ENCODE measurements at regions not wholly inside any gene's neighbourhood (a gene's known extent, or its start where the extent isn't known, plus 50 kb on each side); places are given as distances from the start of the nearest gene placed in this dataset.

DNA sequence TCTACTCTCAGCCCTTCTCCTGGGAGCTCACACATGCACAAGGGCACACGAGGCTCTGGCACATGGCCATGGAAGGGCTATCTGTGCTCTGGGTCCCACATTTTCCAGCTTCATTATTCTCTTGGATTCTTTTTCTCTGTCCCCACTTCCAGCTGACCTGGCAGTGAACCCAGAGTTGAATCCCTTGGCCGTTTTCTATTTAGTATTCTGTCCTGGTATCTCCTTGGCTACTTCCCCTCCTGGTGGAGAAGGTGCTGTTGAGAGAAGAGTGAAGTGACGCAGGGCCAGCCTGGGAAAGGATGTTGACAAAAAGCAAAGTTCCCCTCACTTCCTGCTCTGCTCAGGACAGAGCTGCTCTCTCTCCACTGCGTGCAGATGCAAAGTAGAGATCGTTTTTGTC, 303.1 kb downstream of the IRS2 start:
- in situ Hi-C loops (cut with MboI; ENCODE audit: low sequenced_read_pairs) = no loop called here
- intact Hi-C loops (cut with micrococcal nuclease) = no loop called here

More for the DNA sequence above, 303.1 kb downstream of the IRS2 start:
- Histone ChIP-seq H2AFZ (replicated peaks; ENCODE audit: low read length, poor library complexity) (peak overlapping the region; percentile 65), H3K27ac (ENCODE audit: insufficient read depth, low read length) (no peak overlapping the region), H3K9me1 (ENCODE audit: insufficient read depth, low read length) (no peaks in the 10 kb centered on the region), H2BK5ac (ENCODE audit: low read depth, low read length, poor library complexity, severe bottlenecking) (no peak overlapping the region), H3K4me3 (ENCODE audit: insufficient read depth, low read depth, low read length) (no peak overlapping the region), H3K4me2 (ENCODE audit: low read depth, low read length) (no peak overlapping the region), H3K56ac (ENCODE audit: extremely low read depth, insufficient read depth, low read length) (no peak overlapping the region), H4K91ac (ENCODE audit: insufficient read depth, low read depth, low read length) (no peak overlapping the region), H4K5ac (ENCODE audit: low read depth, low read length) (no peak overlapping the region), H3K9ac (ENCODE audit: low read depth, low read length) (no peak overlapping the region), H3K27me3 (ENCODE audit: control insufficient read depth, insufficient read depth, low read length) (peaks cover 2% of the 10 kb centered on the region), H3K14ac (replicated peaks; ENCODE audit: low read depth, low read length) (no peak overlapping the region), H3K4ac (ENCODE audit: low read depth, low read length) (no peak overlapping the region), H2BK15ac (ENCODE audit: low read depth, low read length) (no peak overlapping the region), H4K20me1 (ENCODE audit: insufficient read depth, low read length) (no peaks in the 10 kb centered on the region), H2AK5ac (ENCODE audit: low read depth, low read length) (no peak overlapping the region), H4K8ac (ENCODE audit: low read depth in 2 of 2, low read length in 2 of 2) (no peak overlapping the region), H2BK20ac (ENCODE audit: low read depth, low read length) (no peak overlapping the region), H3K4me1 (ENCODE audit: control insufficient read depth, insufficient read depth, low read length) (no peaks in the 10 kb centered on the region), H3K23ac (ENCODE audit: low read depth, low read length) (no peak overlapping the region), H3K9me3 (ENCODE audit: control insufficient read depth, insufficient read depth, low read length) (no peaks in the 10 kb centered on the region), H3K18ac (ENCODE audit: low read depth, low read length) (no peak overlapping the region), H2BK120ac (ENCODE audit: low read depth, low read length) (no peak overlapping the region), H3K79me1 (ENCODE audit: low read depth in 1 of 2, low read length in 2 of 2) (no peaks in the 10 kb centered on the region), H2AK9ac (replicated peaks; ENCODE audit: low read depth, low read length, poor library complexity) (no peak overlapping the region), H3K36me3 (ENCODE audit: control insufficient read depth, insufficient read depth, low read length) (no peaks in the 10 kb centered on the region)
- no TSS peak for BruUV-seq (replicated peaks)
- ChIA-PET CTCF (interaction anchor here (2.1 kb wide), 1 partner anchor 13 kb away, joined by 5 read pairs; no protein-coding TSS in a partner anchor), POLR2A (ENCODE audit: unreplicated experiment) (no interaction called here)
- DNase-seq (no peak), ATAC-seq (ENCODE audit: low read depth) (no peak)
- TF ChIP-seq USF2 (IDR thresholded peaks at IDR 0.05; ENCODE audit: low read depth, low read length) (no peak), SMC3 (IDR thresholded peaks at IDR 0.05; ENCODE audit: low read depth, low read length) (no peak), ELK1 (IDR thresholded peaks at IDR 0.05; ENCODE audit: borderline replicate concordance, low read depth, low read length) (no peak), CHD1 (IDR thresholded peaks at IDR 0.05; ENCODE audit: low read depth, low read length) (no peak), NFE2L2 (IDR thresholded peaks at IDR 0.05; ENCODE audit: low read depth, low read length) (no peak), BHLHE40 (IDR thresholded peaks at IDR 0.05; ENCODE audit: low read depth, low read length) (no peak), CEBPB (IDR thresholded peaks at IDR 0.05; ENCODE audit: low read depth, low read length) (no peak), MAZ (IDR thresholded peaks at IDR 0.05; ENCODE audit: borderline replicate concordance, low read depth, low read length) (no peak), RAD21 (IDR thresholded peaks at IDR 0.05; ENCODE audit: low read length) (no peak), MXI1 (IDR thresholded peaks at IDR 0.05; ENCODE audit: borderline replicate concordance, low read depth, low read length) (no peak), FOS (IDR thresholded peaks at IDR 0.05; ENCODE audit: low read depth, low read length) (no peak), RCOR1 (IDR thresholded peaks at IDR 0.05; ENCODE audit: insufficient replicate concordance, low read length) (no peak), POLR2A (IDR thresholded peaks at IDR 0.05; ENCODE audit: low read depth, low read length) (no peak)
- TF ChIP-seq, protein P1, sequence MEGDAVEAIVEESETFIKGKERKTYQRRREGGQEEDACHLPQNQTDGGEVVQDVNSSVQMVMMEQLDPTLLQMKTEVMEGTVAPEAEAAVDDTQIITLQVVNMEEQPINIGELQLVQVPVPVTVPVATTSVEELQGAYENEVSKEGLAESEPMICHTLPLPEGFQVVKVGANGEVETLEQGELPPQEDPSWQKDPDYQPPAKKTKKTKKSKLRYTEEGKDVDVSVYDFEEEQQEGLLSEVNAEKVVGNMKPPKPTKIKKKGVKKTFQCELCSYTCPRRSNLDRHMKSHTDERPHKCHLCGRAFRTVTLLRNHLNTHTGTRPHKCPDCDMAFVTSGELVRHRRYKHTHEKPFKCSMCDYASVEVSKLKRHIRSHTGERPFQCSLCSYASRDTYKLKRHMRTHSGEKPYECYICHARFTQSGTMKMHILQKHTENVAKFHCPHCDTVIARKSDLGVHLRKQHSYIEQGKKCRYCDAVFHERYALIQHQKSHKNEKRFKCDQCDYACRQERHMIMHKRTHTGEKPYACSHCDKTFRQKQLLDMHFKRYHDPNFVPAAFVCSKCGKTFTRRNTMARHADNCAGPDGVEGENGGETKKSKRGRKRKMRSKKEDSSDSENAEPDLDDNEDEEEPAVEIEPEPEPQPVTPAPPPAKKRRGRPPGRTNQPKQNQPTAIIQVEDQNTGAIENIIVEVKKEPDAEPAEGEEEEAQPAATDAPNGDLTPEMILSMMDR (conservative IDR thresholded peaks at IDR 0.05; ENCODE audit: low read depth, low read length) = no peak
- dilution Hi-C loops (cut with HindIII; ENCODE audit: low sequenced_read_pairs, unreplicated experiment) = no loop called here
- 0% methylated on average over 1 of the region's 5 CpGs; no CpG with 5 or more reads in 1 of the 2 experiments for WGBS, 2 experiments (ENCODE audit: extremely low coverage in 2 of 2, insufficient read length in 1 of 2)

Data from IMR-90 (cell line).